NOMO-1 (cell line): ENCODE measurements at regions not wholly inside any gene's neighbourhood (a gene's known extent, or its start where the extent isn't known, plus 50 kb on each side); places are given as distances from the start of the nearest gene placed in this dataset.
A peak's percentile ranks its signal among the peaks of the same experiment; 100 is the strongest.

ENCODE experiments used
- DNase-seq, 2 experiments: peaks; one replicate each; lab custom pipeline; 2025; ENCODE audit not compliant: unreplicated experiment in 2 of 2; lab: John Stamatoyannopoulos, UW

- DNase-seq, result no peak
Measured at GRCh38 chr1:194333240-194333639, 1146.8 kb upstream of the B3GALT2 start.

GRCh38 chr1:194331758-194332157 lies 1145.3 kb upstream of the B3GALT2 start:
- DNase-seq, result no peak

GRCh38 chr1:194322751-194323150 lies 1136.3 kb upstream of the B3GALT2 start:
- no peak for DNase-seq

GRCh38 chr1:194318790-194319280 lies 1132.4 kb upstream of the B3GALT2 start:
- DNase-seq, result no peak

- DNase-seq, result no peak
Measured at GRCh38 chr1:194309697-194310096, 1123.3 kb upstream of the B3GALT2 start.

- DNase-seq, result no peak
Measured at GRCh38 chr1:194309269-194309668, 1122.9 kb upstream of the B3GALT2 start.

- no peak for DNase-seq
Measured at GRCh38 chr1:194300776-194301175, 1114.4 kb upstream of the B3GALT2 start.

GRCh38 chr1:194300340-194300739 lies 1113.9 kb upstream of the B3GALT2 start:
- DNase-seq, result no peak

- no peak for DNase-seq
Measured at GRCh38 chr1:194298007-194298598, 1111.7 kb upstream of the B3GALT2 start.

GRCh38 chr1:194297094-194297493 lies 1110.7 kb upstream of the B3GALT2 start:
- DNase-seq, result no peak

- no peak for DNase-seq
Measured at GRCh38 chr1:194296201-194296600, 1109.8 kb upstream of the B3GALT2 start.

GRCh38 chr1:194295685-194296084 lies 1109.3 kb upstream of the B3GALT2 start:
- DNase-seq, result peak in 1 of 2 experiments; percentile 29

GRCh38 chr1:194293851-194294405 lies 1107.5 kb upstream of the B3GALT2 start:
- no peak for DNase-seq

- DNase-seq, result no peak
Measured at GRCh38 chr1:194292966-194293365, 1106.6 kb upstream of the B3GALT2 start.

- peak; percentile 46 to 78 for DNase-seq
Measured at GRCh38 chr1:194289569-194290266, 1103.3 kb upstream of the B3GALT2 start.

GRCh38 chr1:194288238-194288637 lies 1101.8 kb upstream of the B3GALT2 start:
- DNase-seq, result no peak

GRCh38 chr1:194281376-194281775 lies 1095.0 kb upstream of the B3GALT2 start:
- DNase-seq, result peak; percentile 9 to 70

- DNase-seq, result no peak
Measured at GRCh38 chr1:194280463-194280862, 1094.0 kb upstream of the B3GALT2 start.

- DNase-seq, result no peak
Measured at GRCh38 chr1:194279975-194280374, 1093.6 kb upstream of the B3GALT2 start.

GRCh38 chr1:194277927-194278326 lies 1091.5 kb upstream of the B3GALT2 start:
- no peak for DNase-seq

GRCh38 chr1:194273660-194274059 lies 1087.2 kb upstream of the B3GALT2 start:
- DNase-seq, result no peak

- DNase-seq, result no peak
Measured at GRCh38 chr1:194268839-194269238, 1082.4 kb upstream of the B3GALT2 start.
